ENCODE measurements at regions not wholly inside any gene's neighbourhood (a gene's known extent, or its start where the extent isn't known, plus 50 kb on each side); places are given as distances from the start of the nearest gene placed in this dataset.

- H4K20me1 ChIP-seq (ENCODE audit: insufficient read depth, low read length) = no peaks in the 10 kb centered on the region
- BruUV-seq (replicated peaks) = no TSS peak
- FAIRE-seq (no peak), DNase-seq (ENCODE audit: low spot score) (no peak), ATAC-seq (no peak)
- no peak overlapping the region for H3K4me2 ChIP-seq (ENCODE audit: low read depth, low read length)
- 3% methylated on average over 2 of the region's 2 CpGs for WGBS (ENCODE audit: low lambda C conversion rate)
- CTCF ChIA-PET (ENCODE audit: low intra/inter-chr PET ratio, low total read pairs) = no interaction called here
- no peaks in the 10 kb centered on the region for H3K79me2 ChIP-seq (ENCODE audit: insufficient read depth, low read length)
- H3K9me3 ChIP-seq (ENCODE audit: low read length) = no peaks in the 10 kb centered on the region
- intact Hi-C loops (cut with micrococcal nuclease; ENCODE audit: unreplicated experiment) = no loop called here
- no peak overlapping the region for H3K4me3 ChIP-seq (replicated peaks in 1 of 3; ENCODE audit: insufficient read depth in 1 of 3, low read depth in 2 of 3, low read length in 3 of 3)
- in situ Hi-C loops (cut with HindIII; ENCODE audit: extremely low pct_ligation_motif_present, low pct_unique_long_range_greater_than_20kb) = no loop called here
- POLR2A ChIA-PET = no interaction called here
- TF ChIP-seq ZXDC (CRISPR knock-in tag; IDR thresholded peaks at IDR 0.05) (no peak), RARG (CRISPR knock-in tag; IDR thresholded peaks at IDR 0.05; ENCODE audit: low read depth) (no peak), ZNF672 (CRISPR knock-in tag; IDR thresholded peaks at IDR 0.05) (no peak), MEF2D (CRISPR knock-in tag; IDR thresholded peaks at IDR 0.05) (no peak), ZKSCAN8 (CRISPR knock-in tag; IDR thresholded peaks at IDR 0.05; ENCODE audit: borderline replicate concordance) (no peak), CSRNP2 (CRISPR knock-in tag; conservative IDR thresholded peaks at IDR 0.05; ENCODE audit: low read depth) (no peak), ZNF639 (CRISPR knock-in tag; conservative IDR thresholded peaks at IDR 0.05) (no peak), EZH2 (conservative IDR thresholded peaks at IDR 0.05; ENCODE audit: low read depth, low read length) (no peak), HOXA3 (CRISPR knock-in tag; IDR thresholded peaks at IDR 0.05) (no peak)
- no peak overlapping the region for H3K27ac ChIP-seq (ENCODE audit: extremely low read length, insufficient read depth, low read length)
- H3K27me3 ChIP-seq (ENCODE audit: control insufficient read depth in 1 of 2, insufficient read depth in 2 of 2, low read length in 2 of 2) = no peaks in the 10 kb centered on the region
- H3K36me3 ChIP-seq (replicated peaks in 1 of 2; ENCODE audit: control insufficient read depth in 1 of 2, insufficient read depth in 2 of 2, low read length in 2 of 2) = no peaks in the 10 kb centered on the region
- H3K4me1 ChIP-seq (ENCODE audit: insufficient read depth, low read length) = no peaks in the 10 kb centered on the region
- no peak overlapping the region for H3K9ac ChIP-seq (ENCODE audit: insufficient read depth, low read depth, low read length)
- H2AFZ ChIP-seq (ENCODE audit: low read length) = no peak overlapping the region
Measured at GRCh38 chr6:114608091-114608490, 265.3 kb upstream of the HS3ST5 start.

All from HepG2 (cell line).